ENCODE measurements at regions not wholly inside any gene's neighbourhood (a gene's known extent, or its start where the extent isn't known, plus 50 kb on each side); places are given as distances from the start of the nearest gene placed in this dataset.
"Not testable (repeated sequence)": the region's sequence is repeated elsewhere in the genome, so short reads cannot be mapped to it uniquely, and the experiment has no call there.

DNA sequence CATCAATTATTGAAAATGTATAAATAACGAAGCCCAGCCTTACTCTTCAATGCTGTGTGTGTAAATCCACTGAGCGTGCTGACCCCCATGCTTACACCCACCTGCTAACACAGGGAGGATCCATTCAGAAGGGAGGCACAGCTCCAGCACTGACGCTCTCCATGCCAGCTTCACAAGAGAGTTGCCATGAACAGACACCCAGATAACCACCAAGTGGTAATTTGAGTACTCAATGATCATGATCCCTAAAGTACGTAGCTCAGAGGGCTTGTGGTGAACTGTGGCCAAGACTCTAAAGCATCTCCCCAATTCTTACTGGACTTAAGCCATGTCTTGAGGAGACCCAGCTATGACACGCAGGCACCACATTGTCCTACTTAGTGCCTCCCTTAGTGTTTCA is 98.7 kb downstream of the IGLL1 start:
- Histone ChIP-seq H3K27ac (ENCODE audit: low read depth, low read length) (no peak overlapping the region), H3K9me3 (ENCODE audit: insufficient read depth, low read depth, low read length) (no peaks in the 10 kb centered on the region), H3K27me3 (ENCODE audit: insufficient read depth, low read length) (peaks cover 4% of the 10 kb centered on the region; the same call in 1 of the 2 replicates), H3K4me3 (ENCODE audit: low read length) (no peak overlapping the region), H3K36me3 (ENCODE audit: insufficient read depth, low read length) (no peaks in the 10 kb centered on the region), H3K9ac (ENCODE audit: low read depth, low read length) (no peak overlapping the region), H3K4me1 (ENCODE audit: insufficient read depth, low read length) (no peaks in the 10 kb centered on the region)
- WGBS, result 92% methylated on average over 5 of the region's 5 CpGs

DNA sequence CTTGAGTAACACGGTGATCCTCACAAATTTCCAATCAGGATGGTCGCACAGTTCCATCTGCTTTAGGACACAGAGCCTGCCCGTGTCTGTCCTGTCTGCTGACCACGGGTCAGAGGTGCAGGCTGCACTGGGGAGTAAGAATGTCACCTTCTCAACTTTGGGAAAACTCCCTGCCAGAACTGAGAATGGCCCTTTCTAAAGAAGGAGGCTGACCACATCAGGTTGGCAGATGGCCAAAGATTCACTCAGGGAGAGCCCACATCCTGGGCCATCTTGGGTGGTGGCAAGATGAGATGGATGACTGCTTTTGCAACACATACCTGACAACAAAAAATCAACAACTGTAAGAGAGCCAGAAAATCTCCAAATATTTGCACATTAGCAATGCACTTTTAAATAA is 101.9 kb downstream of the IGLL1 start:
- no peak overlapping the region for H3K27ac ChIP-seq (ENCODE audit: low read depth, low read length)
- no peaks in the 10 kb centered on the region for H3K36me3 ChIP-seq (ENCODE audit: insufficient read depth, low read length)
- H3K4me3 ChIP-seq (ENCODE audit: low read length), result no peak overlapping the region
- H3K27me3 ChIP-seq (ENCODE audit: insufficient read depth, low read length), result 0 out of 2 replicates have a peak, but pooled peaks cover 2% of the 10 kb centered on the region
- no peak overlapping the region for H3K9ac ChIP-seq (ENCODE audit: low read depth, low read length)
- 84% methylated on average over 4 of the region's 4 CpGs for WGBS
- no peaks in the 10 kb centered on the region for H3K9me3 ChIP-seq (ENCODE audit: insufficient read depth, low read depth, low read length)
- H3K4me1 ChIP-seq (ENCODE audit: insufficient read depth, low read length), result no peaks in the 10 kb centered on the region; the same call in 1 of the 2 replicates

DNA sequence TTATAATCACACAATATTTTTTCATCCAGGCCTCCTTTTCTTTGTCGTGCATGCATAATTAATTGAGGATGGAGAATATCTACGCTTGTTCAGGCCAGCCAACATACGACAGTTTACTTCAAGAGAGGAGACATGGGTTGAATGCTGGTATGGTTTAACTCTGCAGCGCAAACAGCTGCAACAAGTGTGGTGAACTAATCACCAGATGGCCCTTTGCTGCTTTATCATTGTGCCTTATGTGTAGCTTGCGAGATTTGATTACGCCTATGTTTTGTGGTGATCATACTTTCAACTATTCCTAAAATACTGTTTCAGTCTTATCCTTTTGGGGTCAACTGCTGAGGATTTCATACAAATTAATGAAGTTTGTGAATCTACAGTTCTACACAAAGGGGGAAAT is 105.6 kb downstream of the IGLL1 start:
- H3K27me3 ChIP-seq (ENCODE audit: insufficient read depth, low read length); H3K9ac ChIP-seq (ENCODE audit: low read depth, low read length); H3K4me3 ChIP-seq (ENCODE audit: low read length); H3K9me3 ChIP-seq (ENCODE audit: insufficient read depth, low read depth, low read length); H3K36me3 ChIP-seq (ENCODE audit: insufficient read depth, low read length); H3K27ac ChIP-seq (ENCODE audit: low read depth, low read length); H3K4me1 ChIP-seq (ENCODE audit: insufficient read depth, low read length): not testable (repeated sequence)
- WGBS, result 97% methylated on average over 6 of the region's 6 CpGs

DNA sequence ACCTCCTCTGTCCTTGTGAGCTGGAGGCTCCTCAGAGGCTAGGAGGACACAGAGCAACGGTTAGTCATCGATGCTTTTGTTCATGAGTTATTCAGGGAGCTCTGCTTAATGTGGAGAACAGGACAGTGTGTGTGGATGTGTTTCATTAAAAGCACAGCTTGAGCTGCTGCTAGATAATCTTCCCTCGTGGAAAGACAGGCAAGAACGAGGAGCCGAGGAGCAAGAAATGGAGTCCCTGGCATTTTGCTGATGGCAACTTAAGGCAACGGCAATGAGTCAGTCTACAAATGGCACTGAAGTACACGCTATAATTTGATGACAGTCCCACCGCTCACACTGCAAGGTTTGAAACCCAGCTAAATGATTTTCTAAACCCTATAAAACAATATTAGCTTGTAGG is 106.2 kb downstream of the IGLL1 start:
- H3K4me3 ChIP-seq (ENCODE audit: low read length), result no peak overlapping the region
- H3K27ac ChIP-seq (ENCODE audit: low read depth, low read length), result no peak overlapping the region
- no peaks in the 10 kb centered on the region for H3K36me3 ChIP-seq (ENCODE audit: insufficient read depth, low read length)
- H3K9me3 ChIP-seq (ENCODE audit: insufficient read depth, low read depth, low read length), result no peaks in the 10 kb centered on the region
- no peak overlapping the region for H3K9ac ChIP-seq (ENCODE audit: low read depth, low read length)
- no peaks in the 10 kb centered on the region; the same call in 1 of the 2 replicates for H3K4me1 ChIP-seq (ENCODE audit: insufficient read depth, low read length)
- no peaks in the 10 kb centered on the region for H3K27me3 ChIP-seq (ENCODE audit: insufficient read depth, low read length)
- 82% methylated on average over 8 of the region's 8 CpGs for WGBS

DNA sequence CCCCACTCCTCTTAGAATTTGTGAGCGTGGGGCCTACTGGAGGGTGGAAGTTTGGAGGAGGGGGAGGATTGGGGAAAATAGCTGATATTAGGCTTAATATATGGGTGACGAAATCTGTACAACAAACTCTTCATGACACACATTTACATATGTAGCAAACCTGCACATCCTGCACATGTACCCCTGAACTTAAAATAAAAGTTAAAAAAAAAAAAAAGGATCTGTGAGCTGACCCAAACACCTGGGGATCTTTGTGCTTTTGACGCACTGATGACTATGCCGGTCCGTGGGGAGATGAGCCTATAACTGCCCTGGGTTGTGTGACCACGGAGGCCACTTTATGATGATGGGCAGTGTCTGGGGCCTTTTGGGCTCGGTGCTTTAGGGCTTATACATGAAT is 107.7 kb downstream of the IGLL1 start:
- not testable (repeated sequence) for H3K9ac ChIP-seq (ENCODE audit: low read depth, low read length); H3K27me3 ChIP-seq (ENCODE audit: insufficient read depth, low read length); H3K27ac ChIP-seq (ENCODE audit: low read depth, low read length); H3K36me3 ChIP-seq (ENCODE audit: insufficient read depth, low read length); H3K4me3 ChIP-seq (ENCODE audit: low read length); H3K4me1 ChIP-seq (ENCODE audit: insufficient read depth, low read length); H3K9me3 ChIP-seq (ENCODE audit: insufficient read depth, low read depth, low read length)
- WGBS, result 97% methylated on average over 6 of the region's 7 CpGs

DNA sequence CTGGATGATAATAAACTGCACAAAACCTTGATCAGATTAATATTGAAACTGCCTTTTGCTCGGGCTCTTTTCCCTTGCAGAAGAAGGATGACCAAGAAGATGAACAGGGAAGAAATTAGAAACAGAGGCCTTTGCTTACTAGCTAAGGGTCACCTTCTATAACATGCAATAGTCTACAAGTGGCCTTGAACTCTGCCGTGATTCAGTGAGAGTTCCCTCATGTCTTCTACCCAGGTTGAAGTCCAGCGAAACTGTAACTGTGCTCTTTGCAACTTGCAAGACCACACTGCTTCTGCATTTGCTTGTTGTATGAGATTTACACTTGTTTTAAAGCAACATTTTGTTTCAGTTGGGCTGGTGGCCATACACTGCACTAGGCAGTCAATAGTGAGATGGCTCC is 108.4 kb downstream of the IGLL1 start:
- WGBS, result 93% methylated on average over 3 of the region's 3 CpGs
- Histone ChIP-seq H3K4me3 (ENCODE audit: low read length) (no peak overlapping the region), H3K27ac (ENCODE audit: low read depth, low read length) (no peak overlapping the region), H3K4me1 (ENCODE audit: insufficient read depth, low read length) (no peaks in the 10 kb centered on the region; the same call in 1 of the 2 replicates), H3K36me3 (ENCODE audit: insufficient read depth, low read length) (no peaks in the 10 kb centered on the region), H3K9me3 (ENCODE audit: insufficient read depth, low read depth, low read length) (no peaks in the 10 kb centered on the region), H3K9ac (ENCODE audit: low read depth, low read length) (no peak overlapping the region), H3K27me3 (ENCODE audit: insufficient read depth, low read length) (no peaks in the 10 kb centered on the region)

DNA sequence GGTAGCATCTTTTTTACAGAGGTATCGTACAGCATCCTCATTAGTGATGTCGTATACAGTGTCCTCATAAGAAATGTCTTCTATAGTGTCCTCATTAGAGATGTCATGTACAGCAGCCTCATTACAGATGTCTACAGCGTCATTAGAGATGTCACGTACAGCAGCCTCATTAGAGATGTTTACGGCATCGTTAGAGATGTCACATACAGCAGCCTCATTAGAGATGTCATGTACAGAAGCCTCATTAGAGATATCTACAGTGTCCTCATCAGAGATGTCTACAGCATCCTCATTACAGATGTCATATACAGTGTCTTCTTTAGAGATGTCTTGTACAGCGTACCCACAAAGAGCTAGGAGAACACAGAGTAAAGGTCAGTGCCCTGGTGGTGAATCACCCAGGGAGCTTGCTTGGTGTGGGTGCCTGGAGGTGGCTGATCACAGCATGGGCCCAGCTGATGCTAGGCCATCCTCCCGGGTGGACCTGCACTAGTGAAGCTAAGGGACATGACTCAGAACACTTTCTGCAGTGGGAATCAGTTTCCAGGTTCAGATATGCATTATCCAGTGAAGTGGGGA is 109.2 kb downstream of the IGLL1 start:
- no peaks in the 10 kb centered on the region for H3K9me3 ChIP-seq (ENCODE audit: insufficient read depth, low read depth, low read length)
- H3K9ac ChIP-seq (ENCODE audit: low read depth, low read length), result no peak overlapping the region
- no peak overlapping the region for H3K27ac ChIP-seq (ENCODE audit: low read depth, low read length)
- no peaks in the 10 kb centered on the region; the same call in 1 of the 2 replicates for H3K4me1 ChIP-seq (ENCODE audit: insufficient read depth, low read length)
- no peaks in the 10 kb centered on the region for H3K36me3 ChIP-seq (ENCODE audit: insufficient read depth, low read length)
- no peak overlapping the region for H3K4me3 ChIP-seq (ENCODE audit: low read length)
- WGBS, result 95% methylated on average over 8 of the region's 8 CpGs
- H3K27me3 ChIP-seq (ENCODE audit: insufficient read depth, low read length), result no peaks in the 10 kb centered on the region

DNA sequence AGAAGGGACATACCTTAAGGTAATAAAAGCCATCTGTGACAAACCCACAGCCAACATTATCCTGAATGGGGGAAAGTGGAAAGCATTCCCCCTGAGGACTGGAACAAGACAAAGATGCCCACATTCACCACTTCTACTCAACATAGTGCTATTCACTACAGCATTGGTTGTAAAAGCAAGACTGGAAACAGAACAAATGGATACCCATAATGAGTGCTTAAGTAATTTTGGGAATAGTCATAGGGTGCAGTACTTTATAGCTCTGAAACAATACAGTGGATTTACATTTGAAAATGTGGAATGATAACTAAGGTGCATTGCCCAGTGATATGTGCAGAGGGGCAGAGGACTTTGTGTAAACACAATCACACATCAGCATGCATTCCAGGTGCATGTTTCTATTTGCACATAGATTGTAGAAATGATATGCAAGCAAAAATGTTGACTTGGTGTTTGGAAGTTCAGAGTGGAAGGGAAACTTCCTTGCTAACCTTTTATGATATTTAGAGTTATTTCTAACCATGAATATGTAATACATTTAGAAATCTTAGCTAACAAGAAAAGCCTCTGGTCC is 112.3 kb downstream of the IGLL1 start:
- H3K4me3 ChIP-seq (ENCODE audit: low read length), result no peak overlapping the region
- no peaks in the 10 kb centered on the region for H3K27me3 ChIP-seq (ENCODE audit: insufficient read depth, low read length)
- no peak overlapping the region for H3K9ac ChIP-seq (ENCODE audit: low read depth, low read length)
- H3K9me3 ChIP-seq (ENCODE audit: insufficient read depth, low read depth, low read length), result no peaks in the 10 kb centered on the region
- H3K27ac ChIP-seq (ENCODE audit: low read depth, low read length), result no peak overlapping the region
- H3K36me3 ChIP-seq (ENCODE audit: insufficient read depth, low read length), result no peaks in the 10 kb centered on the region
- no peaks in the 10 kb centered on the region for H3K4me1 ChIP-seq (ENCODE audit: insufficient read depth, low read length)

DNA sequence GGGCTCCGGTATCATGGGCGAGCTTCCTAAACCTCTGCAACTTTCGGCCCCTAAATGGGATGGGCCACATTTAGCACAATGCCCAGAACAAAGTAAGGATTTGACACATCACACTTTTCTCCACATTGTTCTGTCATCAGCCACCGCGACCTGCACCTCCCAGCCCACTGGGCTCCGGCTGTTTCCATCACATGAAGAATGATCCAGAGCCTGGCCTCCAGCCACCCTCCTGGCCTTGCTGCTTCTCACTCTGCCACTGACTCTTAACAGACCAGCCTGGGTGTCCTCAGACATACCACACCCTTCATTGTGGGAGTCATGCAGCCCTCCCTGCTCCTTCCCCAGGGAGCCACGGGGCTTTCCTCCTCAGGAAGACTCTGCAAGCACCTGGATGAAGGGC is 113.7 kb downstream of the IGLL1 start:
- no peak overlapping the region for H3K4me3 ChIP-seq (ENCODE audit: low read length)
- H3K27me3 ChIP-seq (ENCODE audit: insufficient read depth, low read length), result no peaks in the 10 kb centered on the region
- WGBS, result 93% methylated on average over 7 of the region's 7 CpGs

DNA sequence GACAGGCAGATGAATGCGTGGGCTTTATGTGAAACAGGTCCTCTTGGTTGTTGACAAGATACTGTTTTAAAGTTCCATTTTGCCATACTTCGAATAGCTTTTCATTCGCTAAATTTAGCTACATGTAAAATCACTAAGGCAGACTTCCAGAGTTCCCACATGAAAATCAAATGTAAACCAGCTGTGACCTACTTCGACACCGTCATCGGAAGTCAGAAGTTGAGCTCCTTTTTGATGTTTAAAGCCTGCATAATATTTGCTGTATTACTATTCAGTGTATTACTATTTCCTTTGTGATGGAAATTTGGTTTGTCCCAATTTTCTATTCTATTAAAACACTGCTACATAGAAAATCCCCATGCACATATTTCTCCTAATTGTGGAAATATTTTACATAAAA is 115.3 kb downstream of the IGLL1 start:
- H3K4me3 ChIP-seq (ENCODE audit: low read length), result not testable (repeated sequence)

More for the DNA sequence above, 113.7 kb downstream of the IGLL1 start:
- Histone ChIP-seq H3K36me3 (ENCODE audit: insufficient read depth, low read length) (no peaks in the 10 kb centered on the region), H3K9me3 (ENCODE audit: insufficient read depth, low read depth, low read length) (no peaks in the 10 kb centered on the region), H3K27ac (ENCODE audit: low read depth, low read length) (no peak overlapping the region), H3K9ac (ENCODE audit: low read depth, low read length) (no peak overlapping the region), H3K4me1 (ENCODE audit: insufficient read depth, low read length) (no peaks in the 10 kb centered on the region)

DNA sequence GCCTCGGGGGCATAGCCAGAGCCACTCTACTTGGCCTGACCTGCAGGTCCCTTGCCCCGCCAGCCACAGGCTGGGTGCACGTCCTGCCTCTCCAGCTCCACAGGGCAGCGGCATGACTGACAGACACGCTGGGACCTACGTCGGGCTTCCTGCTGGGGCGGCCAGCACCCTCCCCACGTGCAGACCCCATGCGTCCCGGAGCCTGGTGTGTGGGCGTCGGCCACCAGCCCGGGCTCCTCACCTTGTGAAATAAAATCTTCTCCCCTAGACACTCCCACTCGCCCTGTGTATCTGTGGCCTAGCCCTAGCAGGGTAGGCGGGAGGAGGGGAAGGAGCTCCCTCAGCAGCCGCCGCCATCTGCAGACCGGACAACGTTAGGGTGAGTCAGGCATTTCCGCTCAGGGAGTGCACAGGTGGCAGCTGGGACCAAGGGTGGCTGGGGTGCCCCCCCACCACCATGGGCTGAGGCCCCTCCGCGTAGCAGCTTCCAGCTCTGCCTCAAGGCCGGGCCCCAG is 119.5 kb downstream of the IGLL1 start:
- not testable (repeated sequence) for H3K27ac ChIP-seq (ENCODE audit: low read depth, low read length); H3K9ac ChIP-seq (ENCODE audit: low read depth, low read length); H3K36me3 ChIP-seq (ENCODE audit: insufficient read depth, low read length); H3K4me3 ChIP-seq (ENCODE audit: low read length); H3K9me3 ChIP-seq (ENCODE audit: insufficient read depth, low read depth, low read length); H3K4me1 ChIP-seq (ENCODE audit: insufficient read depth, low read length); H3K27me3 ChIP-seq (ENCODE audit: insufficient read depth, low read length)
- 84% methylated on average over 24 of the region's 24 CpGs for WGBS

More for the DNA sequence above, 115.3 kb downstream of the IGLL1 start:
- H3K9ac ChIP-seq (ENCODE audit: low read depth, low read length); H3K4me1 ChIP-seq (ENCODE audit: insufficient read depth, low read length); H3K9me3 ChIP-seq (ENCODE audit: insufficient read depth, low read depth, low read length); H3K36me3 ChIP-seq (ENCODE audit: insufficient read depth, low read length); H3K27me3 ChIP-seq (ENCODE audit: insufficient read depth, low read length); H3K27ac ChIP-seq (ENCODE audit: low read depth, low read length): not testable (repeated sequence)
- WGBS, result 88% methylated on average over 5 of the region's 6 CpGs
